Right lobe of liver (tissue), 4 donors: ENCODE measurements at regions not wholly inside any gene's neighbourhood (a gene's known extent, or its start where the extent isn't known, plus 50 kb on each side); places are given as distances from the start of the nearest gene placed in this dataset.

Source experiments
- CTCF ChIP-seq, 4 donors: fragments of 200-600 bp in 3 of 4; fragments of 450-650 bp in 1 of 4; IDR thresholded peaks; one replicate each; pipeline versions ENCODE4 v1.5.1 to v1.8.0; 2016 to 2022; ENCODE audit warnings: antibody characterized with exemption in 4 of 4, mild to moderate bottlenecking in 2 of 4
- POLR2A ChIP-seq: fragments of 450-650 bp; IDR thresholded peaks from one replicate; pipeline ENCODE4 v1.6.1; 2017; ENCODE audit warnings: antibody characterized with exemption, mild to moderate bottlenecking
- donor health status: DM: no; HTN: no; CAD: no.
- donor health status: DM: no; HTN: no; CAD: no.
- donor health status: DM: no; HTN: yes; CAD: no.

- no peak for TF ChIP-seq CTCF (IDR thresholded peaks at IDR 0.05)
- no peak for TF ChIP-seq POLR2A
Observed at GRCh38 chr3:180469149-180469548, 132.8 kb upstream of the TTC14 start.
